A673 (cell line): ENCODE measurements at regions not wholly inside any gene's neighbourhood (a gene's known extent, or its start where the extent isn't known, plus 50 kb on each side); places are given as distances from the start of the nearest gene placed in this dataset.

Experiments used
- CTCF ChIP-seq: fragments of 300-800, 200-600 bp; sonication (generic); conservative IDR thresholded peaks from 2 replicates; pipeline ENCODE4 v1.5.1; 2017; ENCODE audit warnings: low read depth, mild to moderate bottlenecking, antibody characterized with exemption, low read length, moderate library complexity, mixed read lengths
- EZH2 ChIP-seq: fragments of 200-600 bp; sonication (generic); IDR thresholded peaks from 2 replicates; pipeline ENCODE4 v1.6.1; 2017; ENCODE audit warnings: borderline replicate concordance, low read depth, mild to moderate bottlenecking, mixed read lengths, antibody characterized with exemption, low read length; ENCODE audit not compliant: poor library complexity, severe bottlenecking

- TF ChIP-seq CTCF: no peak
- no peak for TF ChIP-seq EZH2
These were observed 109.1 kb upstream of the CRHR1 start for GRCh38 chr17:45675012-45675411.
